ENCODE measurements at regions not wholly inside any gene's neighbourhood (a gene's known extent, or its start where the extent isn't known, plus 50 kb on each side); places are given as distances from the start of the nearest gene placed in this dataset.
"Not testable (repeated sequence)": the region's sequence is repeated elsewhere in the genome, so short reads cannot be mapped to it uniquely, and the experiment has no call there.

DNA sequence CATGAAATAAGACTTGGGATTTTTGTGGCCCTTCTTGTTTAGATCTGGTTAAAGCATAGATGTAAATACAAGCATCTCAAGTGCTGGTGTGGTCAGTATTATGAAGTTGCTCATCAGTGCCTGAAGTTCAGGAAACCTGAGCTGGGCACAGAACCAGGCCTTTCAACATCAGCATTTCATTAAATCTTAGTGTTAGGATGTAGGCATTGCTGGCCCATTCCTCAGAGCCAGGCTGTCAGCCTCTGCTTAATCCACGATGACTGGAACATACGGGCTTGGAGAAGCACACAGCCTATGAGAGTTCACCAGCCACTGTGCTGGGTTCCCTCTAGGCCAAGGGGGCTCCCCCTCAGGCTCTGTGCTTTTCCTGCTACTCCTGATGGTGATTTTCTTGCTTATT, 270.2 kb downstream of the EN1 start:
- no peak overlapping the region for H3K4me3 ChIP-seq (ENCODE audit: low read depth, low read length)

DNA sequence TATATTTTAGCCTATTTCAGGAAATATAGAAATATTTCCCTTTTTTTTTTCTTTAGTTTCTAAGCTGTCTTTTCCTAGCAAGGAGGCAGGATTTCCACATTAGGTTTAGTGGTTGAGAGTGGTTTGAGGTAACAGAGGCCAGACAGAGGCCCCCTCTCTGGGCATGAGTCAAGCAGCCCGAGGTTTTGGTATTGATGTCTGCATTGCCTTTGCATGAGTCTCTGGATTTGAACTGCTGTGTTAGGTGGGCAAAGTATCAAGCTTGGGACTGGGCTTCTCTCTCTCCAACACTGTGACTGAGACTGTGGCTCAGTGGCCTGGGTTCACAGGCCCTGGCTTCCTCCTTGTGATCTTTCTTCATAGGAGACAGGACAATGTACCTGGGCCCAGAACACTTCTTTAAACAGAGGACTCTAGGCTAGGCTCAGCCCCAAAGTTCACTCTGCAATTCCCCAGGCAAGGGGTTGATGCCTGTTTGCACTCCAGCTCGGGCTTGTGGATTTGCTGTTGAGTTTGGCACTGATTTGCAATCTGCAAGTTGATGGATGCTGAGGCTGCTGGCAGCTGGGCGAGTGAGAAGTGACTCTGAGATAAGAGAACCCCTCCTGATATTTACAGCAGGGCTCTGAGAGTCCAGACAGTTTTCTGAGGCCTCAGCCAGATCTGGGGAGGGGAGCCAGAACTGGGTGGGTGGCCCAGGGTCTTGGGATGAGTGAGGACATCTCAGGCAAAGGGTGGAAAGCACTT, 271.2 kb downstream of the EN1 start:
- H3K4me3 ChIP-seq (ENCODE audit: low read depth, low read length) = no peak overlapping the region

DNA sequence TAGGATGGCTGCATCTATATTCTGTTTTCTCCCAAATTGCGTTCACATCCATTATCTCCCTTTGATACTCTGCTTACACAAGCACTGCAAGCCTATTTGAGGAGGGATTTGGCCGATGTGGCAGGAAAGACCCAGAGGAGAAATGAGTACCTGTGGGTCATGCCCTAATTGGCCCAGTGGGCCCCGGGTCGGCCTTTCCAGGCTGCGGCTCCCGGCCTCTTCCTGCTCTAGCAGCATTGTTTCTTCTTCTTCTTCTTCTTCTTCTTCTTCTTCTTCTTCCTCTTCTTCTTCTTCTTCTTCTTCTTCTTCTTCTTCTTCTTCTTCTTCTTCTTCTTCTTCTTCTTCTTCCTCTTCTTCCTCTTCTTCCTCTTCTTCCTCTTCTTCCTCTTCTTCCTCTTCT, 275.1 kb downstream of the EN1 start:
- H3K4me3 ChIP-seq (ENCODE audit: low read depth, low read length) = not testable (repeated sequence)

DNA sequence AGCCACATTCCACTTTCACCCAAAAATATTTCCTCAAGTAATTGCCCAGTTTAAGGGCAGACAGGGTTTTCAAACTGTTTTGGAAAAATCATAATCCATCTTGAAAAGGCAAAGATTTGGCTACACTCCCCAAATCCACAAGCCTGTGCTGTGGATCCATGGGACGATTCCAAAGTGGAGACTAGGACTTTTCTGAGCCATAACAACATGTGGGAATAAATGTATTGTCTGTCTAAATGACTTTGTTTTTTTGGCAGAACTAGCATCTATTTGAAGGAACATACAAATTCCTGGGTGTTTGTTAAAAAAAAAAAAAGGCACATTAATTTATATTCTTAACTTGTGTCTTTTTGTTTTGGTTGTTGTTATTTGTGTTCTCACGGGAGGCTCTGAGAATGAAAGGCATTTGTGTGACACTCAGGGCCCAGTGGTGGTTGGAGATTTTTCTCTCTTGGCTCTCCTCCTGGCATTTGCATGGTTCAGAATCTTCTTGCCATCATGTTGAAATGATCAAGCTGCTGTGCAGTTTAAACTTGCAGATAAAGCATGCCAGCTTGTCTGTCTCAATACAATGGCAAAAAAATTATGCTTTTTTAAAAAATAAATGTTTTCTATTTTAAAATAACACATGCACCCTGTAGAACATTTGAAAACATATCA, 277.4 kb downstream of the EN1 start:
- H3K4me3 ChIP-seq (ENCODE audit: low read depth, low read length) = no peak overlapping the region

DNA sequence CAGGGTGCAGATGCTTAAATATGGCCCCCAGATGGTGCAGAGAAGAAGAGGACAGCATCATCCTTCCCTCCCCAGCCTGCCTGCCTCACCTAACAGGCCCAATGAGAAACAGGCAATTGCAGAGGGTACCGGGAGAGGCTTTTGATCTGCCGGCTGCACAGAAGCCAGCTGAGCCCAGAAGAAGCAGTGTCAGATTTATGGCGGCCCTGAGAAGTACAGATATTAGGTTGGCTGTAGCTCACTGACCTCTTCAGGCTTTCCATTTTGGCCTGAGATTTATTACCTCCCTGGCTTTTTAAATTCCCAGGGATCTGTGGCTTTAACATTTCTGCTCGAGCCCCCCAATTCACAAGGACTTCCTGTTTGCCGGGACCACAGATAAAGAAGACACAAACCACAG, 278.7 kb downstream of the EN1 start:
- H3K4me3 ChIP-seq (ENCODE audit: low read depth, low read length) = no peak overlapping the region

DNA sequence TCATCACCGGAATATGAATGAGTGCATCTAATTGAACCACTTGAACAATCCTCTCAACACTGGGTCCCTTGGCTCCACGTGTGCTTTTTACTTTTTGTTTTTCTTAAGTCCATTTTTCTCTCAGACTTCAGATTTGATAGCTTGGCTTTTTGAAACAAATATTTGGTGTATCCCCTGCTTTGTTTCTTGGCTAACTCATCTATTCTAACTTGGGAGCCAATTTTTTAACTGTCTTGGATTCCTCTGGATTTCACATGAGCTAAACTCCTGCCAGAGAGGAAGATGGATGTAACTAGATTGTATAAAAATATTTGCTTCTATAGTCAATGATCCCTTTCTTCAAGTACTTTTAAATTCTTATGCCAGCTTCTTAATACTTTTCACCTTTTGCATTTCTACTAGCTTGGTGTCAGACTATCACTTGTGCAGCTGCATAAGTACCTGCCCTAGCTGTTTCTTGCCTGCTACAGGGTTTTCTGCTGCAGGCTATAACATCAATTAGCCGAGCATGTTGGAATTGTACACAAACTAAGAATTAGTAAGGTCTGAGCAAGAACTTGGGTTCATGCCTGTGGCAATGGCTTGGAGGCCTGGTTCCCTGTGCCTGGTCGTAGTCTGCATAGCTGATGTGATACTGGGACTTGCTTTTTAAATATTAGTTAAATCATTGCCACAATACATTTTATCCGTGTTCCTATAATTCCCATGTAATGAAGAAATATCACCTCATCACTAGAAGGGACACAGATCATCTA, 281.5 kb downstream of the EN1 start:
- no peak overlapping the region for H3K4me3 ChIP-seq (ENCODE audit: low read depth, low read length)

DNA sequence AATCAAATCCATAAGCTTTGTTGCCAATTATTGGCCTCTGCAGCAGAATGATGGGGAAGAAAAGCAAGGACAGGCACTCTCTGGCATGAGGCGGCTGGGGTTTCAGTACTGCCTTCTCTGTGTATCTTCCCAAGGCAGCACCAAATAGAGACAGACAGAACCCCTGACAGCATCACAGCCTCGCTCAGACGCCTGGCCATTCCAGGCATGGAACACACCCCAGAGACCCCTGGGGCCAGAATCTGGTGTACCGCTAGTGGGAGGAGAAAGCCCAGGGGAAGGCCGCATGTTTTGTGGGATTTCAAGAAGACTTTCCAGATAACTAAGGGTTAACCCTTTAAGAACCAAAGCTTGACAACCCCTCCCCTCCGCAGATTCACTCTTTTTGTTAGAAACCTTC, 282.1 kb downstream of the EN1 start:
- H3K4me3 ChIP-seq (ENCODE audit: low read depth, low read length) = no peak overlapping the region

DNA sequence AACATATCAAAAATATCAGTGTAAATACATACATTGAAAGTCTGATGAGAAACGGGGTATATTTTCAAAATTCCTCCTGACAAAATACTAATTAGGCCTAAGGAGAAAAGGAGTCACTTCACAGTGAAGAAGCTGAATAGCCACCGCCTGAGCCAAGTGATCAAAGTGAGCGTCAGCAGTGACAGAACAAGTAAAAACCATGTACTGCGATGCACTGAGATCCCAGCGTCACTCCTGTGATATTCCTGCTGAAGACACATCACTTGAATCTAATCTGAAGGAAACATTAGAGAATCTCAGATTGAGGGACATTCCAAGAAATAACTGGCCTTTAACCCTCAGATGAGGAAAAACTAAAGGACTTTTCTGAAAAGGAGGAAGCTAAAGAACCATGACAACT, 285.3 kb downstream of the EN1 start:
- no peak overlapping the region for H3K4me3 ChIP-seq (ENCODE audit: low read depth, low read length)

DNA sequence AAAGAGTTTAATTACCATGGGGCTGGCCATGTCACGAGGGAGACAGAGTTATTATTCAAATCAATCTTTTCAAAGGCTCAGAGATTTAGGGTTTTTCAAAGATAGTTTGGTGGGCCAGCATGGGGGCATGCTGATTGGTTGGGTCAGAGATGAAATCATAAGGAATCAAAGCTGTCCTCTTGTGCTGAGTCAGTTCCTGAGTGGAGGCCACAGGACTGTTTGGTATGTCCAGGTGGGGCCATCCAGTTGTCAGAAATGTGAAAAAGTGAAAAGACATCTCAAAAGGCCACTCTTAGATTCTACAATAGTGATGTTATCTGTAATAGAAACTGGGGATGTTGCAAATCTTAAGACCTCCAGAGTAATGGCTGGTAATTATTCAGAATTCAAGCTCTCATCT, 288.6 kb downstream of the EN1 start:
- H3K4me3 ChIP-seq (ENCODE audit: low read depth, low read length) = no peak overlapping the region

DNA sequence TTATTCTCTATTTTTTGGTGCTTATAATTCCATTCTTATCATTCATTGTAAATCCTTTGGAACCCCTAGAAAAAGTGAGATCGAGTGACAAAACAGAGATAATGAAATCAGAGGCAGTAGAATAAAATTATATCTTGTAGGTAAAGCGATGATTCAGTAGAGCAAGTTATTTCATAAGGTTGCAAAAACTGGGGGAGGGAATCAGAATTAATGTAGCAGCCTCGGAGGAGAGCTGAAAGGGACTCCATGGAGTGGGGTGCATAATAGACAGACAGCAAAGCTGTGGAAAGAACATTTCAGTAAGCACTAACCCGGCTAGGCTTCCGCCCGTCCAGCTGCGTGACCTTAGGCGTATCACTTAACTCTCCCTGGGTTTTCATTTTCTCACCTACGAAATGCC, 289.7 kb downstream of the EN1 start:
- no peak overlapping the region for H3K4me3 ChIP-seq (ENCODE audit: low read depth, low read length)

DNA sequence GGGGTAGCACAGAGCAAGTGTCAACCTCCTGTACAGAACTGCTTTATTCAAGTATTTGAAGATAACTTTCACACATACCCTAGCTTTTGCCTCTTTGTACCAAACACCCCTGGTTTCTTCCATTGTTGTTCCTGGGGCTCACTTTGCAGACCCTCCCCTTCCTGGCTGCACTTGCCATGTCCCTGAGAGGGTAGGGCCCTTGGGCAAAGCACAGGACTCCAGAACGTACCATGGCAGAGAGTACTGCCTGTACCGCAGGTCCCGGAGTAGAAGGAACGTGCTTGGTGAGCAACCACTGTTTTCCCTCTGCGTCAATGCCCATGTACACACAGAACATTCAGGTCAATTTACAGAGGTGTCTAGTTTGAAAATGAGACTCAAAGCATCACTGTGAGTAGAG, 290.4 kb downstream of the EN1 start:
- no peak overlapping the region for H3K4me3 ChIP-seq (ENCODE audit: low read depth, low read length)

DNA sequence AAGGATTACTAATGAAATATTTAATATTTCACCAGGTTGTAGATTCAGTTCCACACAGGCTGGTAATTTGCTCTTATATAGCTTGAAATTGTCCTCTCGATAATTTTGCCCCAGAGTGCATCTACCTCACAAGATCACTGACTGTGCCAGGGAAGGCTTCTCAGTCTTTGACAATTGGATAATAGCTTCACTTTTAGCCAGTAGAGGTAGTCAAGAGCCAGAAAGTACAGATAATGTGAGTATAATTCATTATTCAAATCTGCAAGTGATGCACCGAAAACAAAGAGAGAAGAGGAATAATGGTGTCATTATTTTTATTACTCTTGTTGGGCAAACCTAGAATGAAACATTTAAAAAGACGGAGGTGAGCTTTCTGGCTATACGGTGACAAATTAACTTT, 292.8 kb downstream of the EN1 start:
- no peak overlapping the region for H3K4me3 ChIP-seq (ENCODE audit: low read depth, low read length)

DNA sequence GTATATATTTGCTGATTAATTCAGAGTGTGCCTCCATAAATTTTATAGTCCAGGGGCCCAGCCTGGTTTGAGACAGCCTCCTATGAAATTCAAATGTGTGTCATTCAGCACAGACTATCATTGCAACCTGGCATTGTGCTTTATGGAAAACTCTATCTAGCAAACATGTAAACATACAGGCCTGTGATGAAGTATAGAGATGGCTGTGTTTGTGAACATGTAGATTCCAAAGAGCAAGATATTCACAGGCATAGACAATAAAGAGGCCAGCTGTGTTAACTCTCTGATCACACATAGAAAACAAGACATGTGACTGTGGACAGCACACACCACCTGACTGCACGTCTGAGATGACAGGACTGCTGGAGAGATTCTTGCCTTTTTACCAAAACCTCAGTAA, 297.9 kb downstream of the EN1 start:
- no peak overlapping the region for H3K4me3 ChIP-seq (ENCODE audit: low read depth, low read length)

DNA sequence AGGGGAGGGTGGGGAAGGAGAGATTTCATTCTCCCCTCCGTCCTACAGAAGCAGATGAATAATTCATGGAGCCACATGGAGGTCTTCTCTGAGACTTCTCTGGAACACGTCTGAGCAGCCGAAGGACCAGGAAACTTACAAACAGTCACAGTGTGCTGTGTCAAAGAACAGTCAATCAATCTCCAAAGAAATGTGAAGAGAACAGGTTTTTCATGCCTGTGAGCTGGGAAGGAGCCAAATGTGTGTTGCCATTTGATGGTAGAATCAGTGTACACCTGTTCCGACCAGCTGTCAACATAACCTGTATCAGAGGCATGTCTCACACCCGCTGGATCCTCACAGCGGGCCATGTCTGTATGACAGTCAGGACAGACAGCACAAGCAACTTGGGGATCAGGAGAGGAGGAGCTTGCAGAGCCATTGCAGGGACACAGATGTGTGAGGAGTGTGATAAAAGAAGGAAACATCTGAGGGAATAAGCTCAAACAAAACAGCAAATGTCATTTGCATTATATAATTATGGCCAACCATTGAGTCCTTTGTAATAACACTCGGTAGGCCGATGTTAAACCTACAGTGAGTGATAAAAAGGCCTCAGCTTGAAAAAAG, 298.5 kb downstream of the EN1 start:
- no peak overlapping the region for H3K4me3 ChIP-seq (ENCODE audit: low read depth, low read length)

DNA sequence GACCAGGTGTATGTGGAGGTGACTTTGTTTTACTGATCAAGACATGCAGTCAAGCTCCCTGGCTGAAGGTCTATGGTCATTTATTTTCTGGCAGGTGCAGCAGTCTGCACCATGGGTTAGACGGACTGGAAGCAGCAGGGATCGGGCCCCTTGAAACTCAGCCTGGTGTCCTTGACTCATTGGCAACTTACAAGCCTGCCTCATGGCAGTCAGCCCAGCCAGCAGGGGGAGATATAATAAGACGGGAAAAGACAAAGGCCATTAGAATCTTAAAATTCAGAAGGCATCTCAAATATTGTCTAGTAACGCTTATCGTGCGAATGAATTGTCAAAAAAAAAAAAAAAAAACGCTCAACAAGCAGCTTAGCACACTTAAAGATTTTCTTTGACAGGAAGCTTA, 308.2 kb downstream of the EN1 start:
- no peak overlapping the region for H3K4me3 ChIP-seq (ENCODE audit: low read depth, low read length)

DNA sequence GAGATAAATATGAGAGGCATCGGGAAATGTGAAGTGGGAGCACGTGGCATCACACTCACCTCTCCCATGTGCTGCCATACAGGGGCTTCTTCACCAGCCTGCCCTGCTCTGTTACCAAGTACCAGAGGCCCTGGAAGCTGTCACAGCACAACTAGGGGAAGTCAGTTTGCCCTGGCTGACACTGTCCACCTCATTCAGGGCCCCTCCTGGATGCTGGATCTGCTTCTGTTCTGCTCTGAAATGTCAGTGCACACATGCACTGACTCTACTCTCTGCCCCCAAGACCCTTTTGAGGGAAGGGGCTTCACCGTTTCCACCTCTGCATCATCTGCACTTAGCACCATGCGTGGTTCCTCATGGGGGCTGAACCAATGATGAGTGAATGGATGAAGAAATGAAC, 311.1 kb downstream of the EN1 start:
- H3K4me3 ChIP-seq (ENCODE audit: low read depth, low read length) = no peak overlapping the region

DNA sequence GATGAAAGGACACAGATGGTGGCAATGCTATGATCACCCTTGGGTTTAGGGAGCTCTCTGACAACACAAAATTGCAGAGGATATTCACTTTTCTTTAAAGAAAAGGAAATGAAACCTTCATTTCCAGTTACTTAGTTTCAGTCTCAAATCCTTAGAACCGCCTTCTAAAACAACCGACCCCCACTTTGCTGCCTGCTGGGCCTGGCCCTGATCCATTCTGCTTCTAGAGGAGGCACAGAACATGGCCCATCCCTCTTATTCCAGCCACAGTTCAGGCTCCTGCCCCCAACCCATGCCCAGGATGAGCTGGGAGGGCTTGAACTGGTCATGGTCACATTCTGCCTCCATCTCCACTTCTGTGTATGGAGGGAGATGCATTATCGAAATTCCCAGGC, 311.6 kb downstream of the EN1 start:
- H3K4me3 ChIP-seq (ENCODE audit: low read depth, low read length) = no peak overlapping the region

DNA sequence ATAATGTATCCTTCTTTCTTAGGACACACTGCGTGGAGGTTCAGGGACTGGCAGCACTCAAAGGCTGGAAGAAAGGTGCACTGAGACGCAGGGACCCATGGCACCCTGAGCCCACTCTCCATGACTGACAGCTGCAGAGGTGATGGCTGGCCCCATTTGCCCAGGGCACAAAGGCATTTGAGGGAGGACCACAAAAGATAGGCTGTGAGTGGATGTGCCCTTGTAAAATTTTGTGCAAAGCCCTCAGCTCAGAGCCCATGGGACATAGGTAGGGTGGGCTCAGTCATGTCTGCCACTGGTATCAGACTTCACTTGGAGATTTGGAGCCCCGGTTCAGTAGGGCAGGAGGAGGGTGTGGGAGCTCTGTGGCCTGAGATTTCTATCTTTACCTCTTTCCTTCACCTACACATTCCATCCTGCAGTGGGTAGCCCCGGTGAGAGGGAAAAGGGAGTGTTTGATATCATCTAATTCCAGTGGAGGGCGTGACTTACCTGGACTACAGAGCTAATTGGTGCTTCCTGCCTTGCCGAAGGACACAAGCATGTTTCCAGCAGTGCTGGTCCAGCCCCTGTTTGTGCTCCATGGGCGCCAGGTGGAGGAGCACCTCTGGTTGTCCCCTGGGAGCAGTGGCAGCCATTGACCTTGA, 312.2 kb downstream of the EN1 start:
- no peak overlapping the region for H3K4me3 ChIP-seq (ENCODE audit: low read depth, low read length)

DNA sequence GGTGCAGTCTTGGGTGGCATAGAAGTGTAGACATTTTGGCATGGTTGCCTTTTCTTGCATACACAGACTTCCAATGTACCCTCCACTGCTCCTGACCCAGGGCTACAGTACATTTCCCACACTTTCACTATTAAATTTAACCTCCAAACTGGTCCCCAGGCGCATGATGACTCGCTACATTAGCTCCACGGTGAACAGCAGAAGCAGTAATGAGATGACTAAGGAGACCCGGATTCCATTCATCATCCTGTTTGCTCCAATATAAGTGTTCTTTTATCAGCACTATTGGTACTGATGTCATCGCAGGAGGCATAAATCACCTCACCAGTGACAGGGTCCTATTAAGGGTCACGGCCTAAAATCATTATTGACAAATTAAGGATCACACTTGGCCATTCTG, 316.5 kb downstream of the EN1 start:
- H3K4me3 ChIP-seq (ENCODE audit: low read depth, low read length) = no peak overlapping the region

DNA sequence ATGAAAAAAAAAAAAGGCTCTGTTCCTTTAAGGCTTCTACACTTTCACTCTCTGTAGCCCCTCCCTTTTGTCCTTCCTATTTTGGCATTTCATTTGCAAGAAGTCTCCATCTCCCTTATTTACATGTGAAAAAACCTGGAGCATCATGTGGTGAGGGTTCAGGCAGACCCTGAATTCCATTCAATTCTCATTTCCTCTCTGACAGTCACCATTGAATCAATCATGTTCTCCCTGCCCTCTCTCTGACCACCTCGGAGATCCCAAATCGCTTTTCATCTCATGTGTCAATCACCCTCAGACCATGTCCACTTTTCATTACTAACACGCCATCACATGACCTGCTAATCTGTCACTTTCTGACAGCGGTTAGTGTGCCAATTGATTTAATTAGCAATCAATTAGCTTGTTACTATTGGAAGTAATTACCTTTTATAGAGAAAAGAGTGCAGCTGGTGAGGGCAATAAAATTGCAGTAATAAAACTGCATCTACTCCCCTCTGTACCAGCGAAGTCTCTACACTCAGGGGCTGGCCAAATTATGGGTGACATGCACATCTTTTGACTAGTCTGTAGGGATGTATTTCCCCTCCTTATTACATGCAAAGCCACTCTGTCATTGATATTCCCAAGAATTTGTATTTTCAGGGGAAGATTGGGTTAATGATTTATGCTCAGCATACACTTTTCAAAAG, 317.4 kb downstream of the EN1 start:
- H3K4me3 ChIP-seq (ENCODE audit: low read depth, low read length) = no peak overlapping the region

DNA sequence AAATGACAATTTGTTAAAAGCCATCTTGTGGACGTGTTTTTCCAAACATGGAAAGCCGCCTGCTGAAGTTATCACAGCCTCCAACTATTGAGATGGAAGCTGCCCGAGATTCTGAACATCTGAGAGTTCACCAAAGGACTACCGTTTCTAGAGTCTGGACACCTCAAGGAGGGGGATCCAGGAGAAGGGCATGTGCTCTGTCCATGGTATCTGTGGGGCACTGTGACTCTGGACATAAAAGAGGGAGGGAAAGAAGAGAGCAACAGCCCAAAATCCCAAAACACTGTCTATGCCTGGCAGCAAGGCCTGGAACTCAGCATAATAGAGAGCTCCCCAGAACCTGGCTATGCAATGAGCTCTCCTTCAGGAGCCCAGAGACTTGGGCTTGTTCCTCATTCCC, 319.9 kb downstream of the EN1 start:
- no peak overlapping the region for H3K4me3 ChIP-seq (ENCODE audit: low read depth, low read length)

All from iPS-11a (cell line).